GM23248 (cell line): ENCODE measurements at regions not wholly inside any gene's neighbourhood (a gene's known extent, or its start where the extent isn't known, plus 50 kb on each side); places are given as distances from the start of the nearest gene placed in this dataset.

Experiments
- EZH2 ChIP-seq: fragments of 200-600 bp; sonication (generic); IDR thresholded peaks from 2 replicates; pipeline ENCODE4 v1.6.1; 2018; ENCODE audit warnings: antibody characterized with exemption, mild to moderate bottlenecking; ENCODE audit not compliant: insufficient read depth, poor library complexity, severe bottlenecking
- EZH2phosphoT487 ChIP-seq: fragments of 200-600 bp; sonication (generic); IDR thresholded peaks from 2 replicates; pipeline ENCODE4 v1.6.1; 2018; ENCODE audit warnings: antibody characterized with exemption, moderate library complexity, mild to moderate bottlenecking, low read depth; ENCODE audit not compliant: insufficient read depth

DNA sequence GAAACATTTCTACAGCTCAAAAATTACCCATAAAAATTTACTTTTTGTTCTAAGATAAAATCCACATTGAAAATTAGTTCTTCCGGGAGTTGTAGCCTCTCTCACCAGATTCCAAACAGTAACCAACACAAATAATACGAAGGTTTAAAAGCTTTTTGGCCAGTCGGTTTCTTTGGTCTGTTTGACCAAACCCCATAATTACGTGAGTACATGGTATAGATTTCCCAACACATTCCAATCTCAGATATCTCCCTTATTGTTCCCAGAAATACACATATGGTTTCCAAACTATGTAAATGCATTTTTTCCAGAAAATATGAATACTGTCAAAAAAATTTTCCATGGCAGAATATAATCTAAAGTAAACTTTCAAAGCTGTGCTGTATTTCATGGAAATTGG is 722.0 kb downstream of the KCNJ2 start:
- TF ChIP-seq EZH2phosphoT487, result no peak
- TF ChIP-seq EZH2, result no peak
